ENCODE measurements at regions not wholly inside any gene's neighbourhood (a gene's known extent, or its start where the extent isn't known, plus 50 kb on each side); places are given as distances from the start of the nearest gene placed in this dataset.
"Not testable (repeated sequence)": the region's sequence is repeated elsewhere in the genome, so short reads cannot be mapped to it uniquely, and the experiment has no call there.

- no peak for DNase-seq
These were observed 57.5 kb upstream of the PLPPR5 start for GRCh38 chr1:99062192-99062591.

DNA sequence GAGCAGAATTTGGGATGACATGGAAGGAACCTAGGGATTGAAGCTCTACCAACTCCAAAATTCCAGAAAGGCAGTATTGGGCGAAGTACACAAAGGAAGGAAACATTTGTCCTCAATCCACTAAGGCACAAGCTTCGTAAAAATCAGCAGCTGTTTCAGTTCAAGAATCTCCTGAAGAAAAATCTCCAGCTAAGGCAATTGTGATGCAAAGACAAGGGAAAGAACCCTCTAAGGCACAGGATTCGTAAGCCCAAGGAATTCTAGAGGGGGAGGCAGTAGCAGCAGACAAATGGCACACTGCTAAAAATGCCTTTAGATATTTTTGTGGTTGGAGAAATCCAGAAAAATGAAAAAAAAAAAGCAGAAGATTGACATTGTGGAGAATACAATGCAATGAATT, 64.5 kb upstream of the PLPPR5 start:
- DNase-seq, result no peak

- not testable (repeated sequence) for DNase-seq
These were observed 73.9 kb upstream of the PLPPR5 start for GRCh38 chr1:99078529-99078928.

DNA sequence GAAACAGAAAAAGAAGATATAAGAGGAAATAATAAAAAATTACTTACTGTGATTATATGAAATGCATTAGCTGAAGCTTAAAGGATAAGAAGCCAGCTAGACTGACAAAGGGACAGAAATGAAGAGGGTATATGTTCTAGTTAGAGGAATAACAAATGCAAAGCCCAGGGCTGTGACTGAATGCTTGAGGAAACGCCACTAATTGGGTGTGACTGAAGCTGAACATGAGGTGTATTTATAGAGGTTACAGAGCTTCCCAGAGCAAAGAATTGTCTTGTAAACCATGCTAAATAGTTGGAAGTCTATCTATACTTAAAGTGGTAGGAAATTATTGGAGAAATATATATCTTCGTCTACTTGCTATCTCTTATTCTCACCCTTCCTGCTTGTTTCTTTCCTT, 77.7 kb upstream of the PLPPR5 start:
- DNase-seq, result no peak

- no peak for DNase-seq
These were observed 78.7 kb upstream of the PLPPR5 start for GRCh38 chr1:99083338-99083737.

DNA sequence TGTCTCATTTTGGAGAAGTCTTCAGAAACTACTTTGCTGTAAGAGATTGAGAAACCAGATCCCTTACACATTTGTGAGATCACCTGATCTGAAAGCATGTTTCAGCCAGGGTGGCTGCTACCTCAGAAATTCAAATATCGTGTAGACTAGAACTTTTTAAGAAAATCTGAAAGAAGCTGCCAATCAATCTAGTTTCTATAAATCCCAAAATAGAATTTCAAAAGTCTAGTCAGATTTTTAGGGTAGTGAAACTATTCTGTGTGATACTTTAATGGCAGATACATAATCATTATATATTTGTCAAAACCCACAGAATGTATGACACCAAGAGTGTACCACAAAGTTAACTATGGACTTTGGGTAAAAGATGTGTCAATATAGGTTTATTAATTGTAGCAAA, 79.9 kb upstream of the PLPPR5 start:
- no peak for DNase-seq

DNA sequence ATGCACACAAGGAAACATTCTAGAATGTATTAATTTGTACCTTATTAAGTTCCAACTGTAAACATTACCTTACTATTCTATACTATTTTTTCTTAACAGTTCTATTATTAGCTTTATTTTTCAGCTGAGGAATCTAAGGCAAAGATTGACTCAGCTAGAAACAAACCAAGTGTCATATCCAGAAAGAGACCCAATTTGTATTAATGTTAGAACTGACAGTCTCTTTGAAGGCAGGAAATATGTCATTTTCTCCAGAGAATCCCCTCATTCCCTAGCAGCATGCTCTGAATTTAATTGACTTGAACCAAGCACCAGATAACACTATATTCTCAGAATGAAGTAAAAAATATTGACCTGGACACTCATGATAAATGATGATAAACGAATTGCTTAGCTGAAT, 81.4 kb upstream of the PLPPR5 start:
- no peak for DNase-seq

DNA sequence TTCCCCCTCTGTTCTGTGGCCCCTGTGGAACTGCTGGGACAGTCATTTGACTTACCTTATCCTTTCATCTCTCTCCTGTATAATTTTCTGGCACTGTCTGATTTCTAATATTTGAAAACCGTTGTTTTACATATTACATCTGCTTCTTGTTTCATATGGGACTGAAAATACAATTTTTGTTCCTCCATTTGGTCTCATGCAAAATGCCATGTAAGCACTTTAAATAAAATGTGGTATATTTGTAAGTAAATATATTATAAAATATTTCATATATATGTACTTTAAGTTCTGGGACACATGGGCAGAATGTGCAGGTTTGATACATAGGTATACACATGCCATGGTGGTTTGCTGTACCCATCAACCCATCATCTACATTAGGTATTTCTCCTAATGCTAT, 93.9 kb upstream of the PLPPR5 start:
- DNase-seq, result no peak

DNA sequence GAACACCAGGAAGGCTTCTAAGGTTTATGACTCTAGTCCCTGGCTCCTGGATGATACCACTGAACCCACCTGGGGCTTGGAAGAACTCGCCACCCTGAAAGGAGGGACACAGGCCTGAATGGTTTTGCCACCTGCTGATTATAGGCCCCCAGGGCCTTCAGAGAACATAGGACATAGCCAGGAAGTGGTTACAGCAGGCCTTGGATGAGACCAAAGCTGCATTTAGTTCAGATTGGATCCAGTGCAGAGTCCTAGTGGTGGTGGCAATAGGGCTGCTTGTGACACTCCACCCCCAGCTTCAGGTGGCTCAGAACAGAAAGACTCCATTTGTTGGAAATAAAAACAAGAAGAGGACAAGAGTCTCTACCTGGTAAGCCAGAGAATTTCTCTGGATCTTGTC, 101.6 kb upstream of the PLPPR5 start:
- DNase-seq, result no peak

- DNase-seq, result no peak
These were observed 103.0 kb upstream of the PLPPR5 start for GRCh38 chr1:99107680-99108079.

DNA sequence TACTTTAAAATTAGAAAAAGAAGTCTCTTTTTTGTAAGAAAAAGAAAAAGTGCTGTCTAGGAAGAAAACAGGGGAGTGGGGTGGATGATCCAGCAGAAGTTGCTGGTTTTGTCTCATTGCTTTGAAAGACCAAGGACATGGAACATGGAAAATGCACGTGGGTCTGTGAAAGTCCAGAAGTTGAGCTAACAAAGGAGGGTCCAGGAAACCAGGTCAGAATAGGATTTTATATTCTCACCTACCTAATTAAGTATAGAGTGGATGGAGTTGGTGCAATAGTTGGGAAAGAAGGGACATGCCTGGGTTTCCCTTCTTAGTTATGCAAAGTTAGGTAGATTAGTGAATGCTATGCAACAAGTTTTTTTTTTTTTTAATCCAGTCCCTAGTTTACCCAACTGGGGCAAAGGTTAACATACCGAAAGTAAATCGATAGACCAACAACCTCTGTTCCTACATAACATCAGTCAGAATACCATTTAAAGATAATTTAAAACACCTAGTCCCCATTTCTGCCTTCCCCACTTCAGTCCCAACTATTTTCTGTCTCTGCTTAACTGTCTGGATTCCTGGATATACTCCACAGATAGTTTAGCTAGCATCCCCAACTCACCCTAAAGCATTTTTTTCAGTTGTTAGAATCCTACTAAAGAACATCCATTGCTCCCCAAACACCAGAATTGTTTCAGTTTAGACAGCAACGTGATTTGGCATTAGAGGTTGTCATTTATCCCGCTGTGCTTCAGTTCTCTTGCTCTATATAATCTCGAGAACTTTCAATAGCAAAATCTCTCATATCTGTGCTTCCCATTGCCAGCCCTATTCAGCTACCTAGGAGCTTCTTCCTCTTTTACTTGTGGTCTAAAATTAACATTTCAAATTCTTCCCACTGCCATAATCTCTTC, 105.7 kb upstream of the PLPPR5 start:
- no peak for DNase-seq

DNA sequence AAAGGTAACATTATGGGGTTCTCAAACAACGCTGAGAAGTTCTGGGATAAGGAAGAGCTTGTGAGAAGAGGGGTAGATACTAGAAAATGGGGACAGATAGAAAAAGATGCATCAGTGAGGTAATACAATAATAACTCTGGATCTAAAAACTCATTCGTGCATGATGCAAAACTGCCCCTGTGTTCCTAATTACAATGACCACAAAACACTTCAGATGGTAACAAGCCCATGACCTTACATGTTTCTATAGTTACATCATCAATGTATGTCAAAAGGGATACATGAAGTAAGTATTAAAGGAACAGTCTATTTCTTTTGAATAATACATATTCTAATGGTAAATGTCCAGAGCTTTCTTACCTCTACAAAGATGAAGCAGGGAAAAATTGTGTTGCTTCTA, 110.6 kb upstream of the PLPPR5 start:
- no peak for DNase-seq

DNA sequence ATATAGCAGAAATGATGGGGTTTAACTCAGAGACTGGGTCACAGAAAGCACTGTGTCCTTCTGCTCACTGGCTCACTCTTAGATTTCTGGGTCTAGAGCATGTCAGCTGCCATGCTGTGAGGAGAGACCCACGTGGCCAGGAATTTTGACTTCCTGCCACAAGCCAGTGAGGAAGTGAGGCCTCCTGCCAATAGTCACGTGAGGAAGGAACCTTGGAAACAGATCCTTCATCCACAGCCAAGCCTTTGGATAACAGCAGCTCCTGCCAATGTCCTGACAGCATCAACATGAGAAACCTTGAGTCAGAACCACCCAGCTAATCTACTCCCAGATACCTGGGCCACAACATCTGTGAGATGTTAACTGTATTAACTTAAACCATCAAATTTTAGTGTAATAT, 114.5 kb upstream of the PLPPR5 start:
- no peak for DNase-seq

GRCh38 chr1:99122039-99122438, 117.4 kb upstream of the PLPPR5 start:
- no peak for DNase-seq

DNA sequence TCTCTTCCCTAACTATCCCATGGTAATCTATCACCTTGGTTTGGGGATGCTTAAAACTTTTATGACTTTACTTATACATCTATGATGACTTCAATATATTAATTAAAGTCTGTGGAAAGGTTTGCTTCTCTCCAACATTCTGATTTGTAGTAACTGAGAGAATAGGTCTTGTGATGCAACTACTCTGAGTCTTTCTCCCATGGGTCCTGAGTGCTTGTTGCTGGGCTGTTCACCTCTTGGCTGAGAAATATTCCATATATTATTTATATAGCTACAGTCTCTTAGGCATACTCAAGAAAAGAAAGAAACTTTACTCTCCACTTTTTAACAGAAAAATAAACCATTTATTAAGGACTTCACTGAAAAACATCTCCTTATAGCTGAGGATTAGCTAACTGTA, 119.3 kb upstream of the PLPPR5 start:
- DNase-seq, result no peak

DNA sequence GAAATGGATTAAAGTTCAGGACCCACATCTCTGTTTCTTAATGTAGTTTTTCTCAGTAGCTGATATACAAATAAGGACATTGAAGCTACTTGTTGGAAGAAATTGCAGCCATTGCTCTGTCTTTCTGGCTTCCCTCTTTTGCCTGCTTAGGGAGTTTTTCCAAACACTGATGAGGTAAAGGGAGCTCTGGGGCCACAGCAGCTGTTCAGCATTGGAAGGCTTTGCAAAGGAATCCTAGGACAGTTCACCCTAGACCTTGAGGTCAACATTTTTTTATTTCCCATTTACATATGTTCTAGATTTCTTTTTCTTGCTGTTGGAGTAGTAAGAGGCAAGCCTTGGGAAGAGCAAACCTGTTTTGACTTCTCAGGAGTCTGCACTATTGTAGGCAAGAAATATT, 126.9 kb upstream of the PLPPR5 start:
- DNase-seq, result no peak

DNA sequence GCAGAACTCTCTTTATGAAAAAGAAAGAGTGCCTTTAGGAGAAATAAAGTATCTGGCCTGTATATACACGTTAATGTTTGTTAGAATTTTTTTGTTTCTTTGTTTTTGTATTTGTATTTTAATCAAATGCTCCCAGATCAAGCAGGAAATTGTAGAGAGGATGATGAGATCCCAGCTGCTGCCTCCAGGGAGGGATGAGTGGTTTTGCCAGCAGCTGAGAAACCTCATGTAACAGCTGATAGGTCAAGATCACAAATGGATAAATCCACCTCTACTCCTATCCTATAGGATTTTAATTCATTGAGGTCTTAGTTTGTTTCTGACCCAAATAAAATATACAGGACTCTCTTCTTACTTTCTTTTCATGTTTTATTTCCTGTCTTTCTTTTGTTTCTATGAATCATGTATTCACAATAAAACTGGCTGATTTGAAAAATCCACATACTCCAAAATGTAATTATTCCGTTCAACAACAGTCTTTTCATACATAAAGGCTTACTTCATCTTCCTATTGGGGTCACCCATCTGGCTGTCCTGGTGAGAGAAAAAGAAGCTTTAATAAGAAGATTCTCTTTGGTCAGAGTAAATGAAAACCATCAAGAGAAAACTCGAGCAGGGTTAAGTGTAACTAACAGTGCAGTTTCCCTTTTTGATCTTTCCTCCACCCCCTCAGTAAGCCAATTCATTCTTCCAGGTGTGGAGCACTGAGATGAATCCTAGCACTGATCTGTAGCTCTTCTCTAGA, 129.3 kb upstream of the PLPPR5 start:
- no peak for DNase-seq

DNA sequence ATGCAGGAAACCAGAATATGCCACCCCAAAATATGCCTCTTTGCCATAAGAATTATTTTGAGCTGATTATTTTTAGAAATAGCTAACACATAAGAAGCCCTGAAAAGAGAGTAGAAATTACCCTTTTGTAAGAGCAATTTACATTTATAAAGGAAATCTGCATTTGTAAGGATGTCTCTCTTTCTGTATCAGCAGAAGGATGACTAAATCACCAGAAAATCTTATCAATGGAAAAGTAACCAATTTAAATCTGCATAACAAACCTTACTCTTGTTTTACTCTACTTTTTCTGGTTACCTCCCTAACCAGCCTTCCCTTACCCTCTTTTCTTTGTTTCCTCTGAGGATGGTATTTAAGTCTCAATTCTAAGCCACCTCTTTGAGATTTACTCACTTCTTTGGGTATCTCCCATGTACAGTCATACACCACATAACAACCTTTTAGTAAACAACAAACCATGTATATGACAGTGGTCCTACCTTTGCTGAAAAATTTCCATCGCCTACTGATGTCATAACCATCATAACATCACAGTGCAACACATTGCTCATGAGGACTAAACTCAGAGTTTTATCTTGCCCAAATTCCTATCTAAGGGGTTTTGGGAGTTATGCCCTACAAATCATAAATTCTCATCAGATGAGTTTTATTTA, 126.6 kb upstream of the PLPPR4 start:
- DNase-seq, result no peak

- DNase-seq, result no peak
These were observed 124.4 kb upstream of the PLPPR4 start for GRCh38 chr1:99139876-99140275.

DNA sequence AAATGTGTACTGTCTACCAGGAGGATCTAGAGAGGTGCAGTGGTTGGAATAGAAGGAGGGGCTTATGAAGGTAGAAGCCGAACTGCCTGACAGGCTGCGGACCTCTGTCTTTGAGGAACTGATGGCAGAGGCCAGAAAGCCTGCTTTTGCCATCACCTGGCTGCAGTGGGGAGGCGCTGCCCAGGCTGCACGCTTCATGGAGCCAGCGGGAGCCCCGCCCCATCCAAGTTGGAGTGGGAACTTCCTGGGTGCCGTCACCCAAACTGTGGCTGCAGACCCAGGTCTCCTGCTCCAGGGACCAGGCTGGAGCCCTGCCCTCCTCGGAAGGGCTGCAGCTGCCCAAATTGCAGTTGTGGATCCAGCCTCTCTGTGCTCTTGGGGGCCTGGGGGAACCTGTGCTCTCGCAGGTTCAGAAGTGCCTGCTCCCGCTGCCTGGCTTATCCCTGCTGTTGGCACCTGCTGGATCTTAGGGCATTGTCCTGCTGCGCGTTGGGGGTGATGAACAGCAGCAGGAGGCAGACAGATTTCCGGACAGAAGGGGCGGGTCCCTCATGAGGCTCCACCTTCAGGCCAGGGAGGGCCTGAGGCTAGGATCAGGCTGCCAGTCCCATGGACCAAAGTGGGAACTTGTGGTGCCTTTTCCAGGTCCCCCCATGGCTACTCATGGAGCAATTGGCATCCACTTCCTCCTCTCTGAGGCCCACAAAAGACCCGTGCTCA, 118.0 kb upstream of the PLPPR4 start:
- no peak for DNase-seq

- no peak for DNase-seq
These were observed 114.3 kb upstream of the PLPPR4 start for GRCh38 chr1:99149952-99150351.

DNA sequence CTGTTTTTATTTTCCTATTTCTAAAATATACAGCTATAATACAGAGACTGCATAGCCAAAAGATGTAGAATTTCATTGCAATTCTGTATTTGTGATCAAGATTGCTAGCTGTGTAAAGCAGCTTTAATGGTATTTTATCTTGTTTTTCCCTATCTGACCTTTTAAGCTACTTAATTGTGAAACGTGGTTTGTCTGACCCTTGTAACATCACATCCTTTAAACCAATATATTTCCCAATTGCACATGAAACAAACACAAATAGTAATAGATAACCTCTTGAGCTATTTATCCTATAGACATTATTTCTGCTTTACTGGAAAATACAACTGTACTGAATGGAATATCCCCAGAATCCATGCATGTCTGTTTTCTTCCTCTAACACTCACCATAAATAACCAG, 112.2 kb upstream of the PLPPR4 start:
- DNase-seq, result no peak

DNA sequence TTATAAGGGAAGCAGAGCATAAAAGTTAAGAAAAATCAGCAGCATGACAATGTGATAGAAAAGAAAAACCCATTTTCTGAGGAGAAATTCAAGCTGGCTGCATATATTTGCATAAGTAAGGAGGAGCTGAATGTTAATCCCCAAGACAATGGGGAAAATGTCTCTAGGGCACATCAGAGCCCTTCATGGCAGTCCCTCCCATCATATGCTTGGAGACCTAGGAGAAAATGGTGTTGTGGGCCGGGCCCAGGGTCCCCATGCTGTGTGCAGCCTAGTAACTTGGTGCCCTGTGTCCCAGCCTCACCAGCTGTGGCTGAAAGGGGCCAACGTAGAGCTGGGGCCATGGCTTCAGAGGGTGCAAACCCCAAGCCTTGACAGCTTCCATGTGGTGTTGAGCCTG, 100.6 kb upstream of the PLPPR4 start:
- DNase-seq, result no peak
